H1 (cell line): ENCODE measurements at regions not wholly inside any gene's neighbourhood (a gene's known extent, or its start where the extent isn't known, plus 50 kb on each side); places are given as distances from the start of the nearest gene placed in this dataset.

Source experiments
- CHD7 ChIP-seq: fragments of 300-600 bp; sonication (generic); IDR thresholded peaks from 2 replicates; pipeline ENCODE4 v1.7.1; 2012; ENCODE audit warnings: low read length, moderate library complexity, mild to moderate bottlenecking, inconsistent platforms; ENCODE audit not compliant: insufficient replicate concordance
- GABPA ChIP-seq: IDR thresholded peaks from 2 replicates; pipeline ENCODE4 v1.6.1; 2011; ENCODE audit warnings: mild to moderate bottlenecking, low read length, moderate library complexity, borderline replicate concordance; ENCODE audit not compliant: insufficient read depth
- KDM1A ChIP-seq: fragments of 200-600, 300-600 bp; sonication (generic); IDR thresholded peaks from 2 replicates; pipeline ENCODE4 v1.7.1; 2016; ENCODE audit warnings: mild to moderate bottlenecking, low read length, borderline replicate concordance
- RXRA ChIP-seq: IDR thresholded peaks from 2 replicates; pipeline ENCODE4 v1.6.1; 2011; ENCODE audit warnings: low read depth, mild to moderate bottlenecking, low read length, moderate library complexity; ENCODE audit not compliant: insufficient read depth
- SAP30 ChIP-seq: fragments of 300-600 bp; sonication (generic); IDR thresholded peaks from 2 replicates; pipeline ENCODE4 v1.7.1; 2012; ENCODE audit warnings: low read length, moderate library complexity, mild to moderate bottlenecking, inconsistent platforms; ENCODE audit not compliant: insufficient read depth, insufficient replicate concordance
- SIRT6 ChIP-seq: IDR thresholded peaks from one replicate; pipeline ENCODE4 v1.7.1; 2012; ENCODE audit warnings: low read length, inconsistent platforms
- TBP ChIP-seq: IDR thresholded peaks from 2 replicates; pipeline ENCODE4 v1.6.1; 2011; ENCODE audit warnings: low read depth, low read length, improper control_type of control experiment
- YY1 ChIP-seq: IDR thresholded peaks from 2 replicates; pipeline ENCODE4 v1.6.1; 2011; ENCODE audit warnings: low read depth, mild to moderate bottlenecking, low read length

- TF ChIP-seq CHD7 (no peak), GABPA (no peak), YY1 (no peak), RXRA (no peak), KDM1A (no peak), SAP30 (no peak), TBP (no peak), SIRT6 (no peak)
Observed at GRCh38 chr2:152881527-152881926, 163.1 kb downstream of the ARL6IP6 start (continued).
